ENCODE measurements at regions not wholly inside any gene's neighbourhood (a gene's known extent, or its start where the extent isn't known, plus 50 kb on each side); places are given as distances from the start of the nearest gene placed in this dataset.

DNA sequence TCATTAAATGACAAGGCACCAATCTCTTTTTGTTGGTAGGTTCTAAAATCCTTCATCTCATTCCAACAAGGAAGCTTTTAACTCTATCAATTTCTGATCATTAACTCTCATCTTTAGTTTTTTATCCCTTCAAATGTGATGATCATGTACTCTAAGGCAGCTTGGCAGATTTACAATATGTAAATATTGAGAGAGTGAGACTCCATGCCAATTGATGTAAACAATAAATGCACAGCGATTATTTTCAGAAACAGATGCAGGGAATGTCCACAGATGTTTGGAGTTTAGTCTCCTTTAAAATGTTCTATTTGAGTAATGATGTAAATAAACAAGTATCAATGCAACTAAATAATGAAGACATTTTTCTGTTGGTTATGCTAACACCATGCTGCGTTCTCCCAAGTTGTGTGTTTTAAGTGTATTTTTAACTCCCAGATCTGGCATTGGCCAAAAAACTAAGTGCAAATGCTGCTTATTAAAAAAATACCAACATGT lies 213.8 kb downstream of the AHR start:
- Histone ChIP-seq H3K27me3 (ENCODE audit: low read length) (no peaks in the 10 kb centered on the region), H3K9me2 (replicated peaks; ENCODE audit: insufficient read depth, low read length) (no peaks in the 10 kb centered on the region; the same call in 1 of the 2 replicates), H3K4me2 (ENCODE audit: low read depth, low read length, poor library complexity, severe bottlenecking) (no peak overlapping the region), H2AFZ (ENCODE audit: low read depth, low read length, severe bottlenecking) (no peak overlapping the region), H3K79me2 (ENCODE audit: insufficient read depth, low read length) (no peaks in the 10 kb centered on the region), H3K9me3 (ENCODE audit: insufficient read depth, low read length) (no peaks in the 10 kb centered on the region), H3K4me3 (ENCODE audit: insufficient read depth, low read length, poor library complexity, severe bottlenecking) (no peak overlapping the region), H3K36me3 (ENCODE audit: low read length) (no peaks in the 10 kb centered on the region), H4K20me1 (ENCODE audit: low read depth, low read length) (no peaks in the 10 kb centered on the region), H3F3A (ENCODE audit: insufficient read depth) (no peaks in the 10 kb centered on the region), H3K27ac (ENCODE audit: low read depth, low read length) (no peak overlapping the region), H3K9ac (ENCODE audit: low read length) (no peak overlapping the region)
- no peak for TF ChIP-seq CTCF (IDR thresholded peaks at IDR 0.05; ENCODE audit: insufficient read depth, low read length, poor library complexity, severe bottlenecking)
- TF ChIP-seq EZH2phosphoT487 (conservative IDR thresholded peaks at IDR 0.05; ENCODE audit: low read length): no peak

- Histone ChIP-seq H3K9me2 (replicated peaks; ENCODE audit: insufficient read depth, low read length) (no peaks in the 10 kb centered on the region; the same call in 1 of the 2 replicates), H3K9ac (ENCODE audit: low read length) (no peak overlapping the region), H3K79me2 (ENCODE audit: insufficient read depth, low read length) (no peaks in the 10 kb centered on the region), H3K4me2 (ENCODE audit: low read depth, low read length, poor library complexity, severe bottlenecking) (no peak overlapping the region), H3K27me3 (ENCODE audit: low read length) (no peaks in the 10 kb centered on the region), H3K36me3 (ENCODE audit: low read length) (no peaks in the 10 kb centered on the region), H4K20me1 (ENCODE audit: low read depth, low read length) (no peaks in the 10 kb centered on the region), H3K4me3 (ENCODE audit: insufficient read depth, low read length, poor library complexity, severe bottlenecking) (no peak overlapping the region), H3F3A (ENCODE audit: insufficient read depth) (no peaks in the 10 kb centered on the region), H3K27ac (ENCODE audit: low read depth, low read length) (no peak overlapping the region), H2AFZ (ENCODE audit: low read depth, low read length, severe bottlenecking) (no peak overlapping the region), H3K9me3 (ENCODE audit: insufficient read depth, low read length) (no peaks in the 10 kb centered on the region)
- no peak for TF ChIP-seq EZH2phosphoT487 (conservative IDR thresholded peaks at IDR 0.05; ENCODE audit: low read length)
- no peak for TF ChIP-seq CTCF (IDR thresholded peaks at IDR 0.05; ENCODE audit: insufficient read depth, low read length, poor library complexity, severe bottlenecking)
These were observed 218.3 kb downstream of the AHR start for GRCh38 chr7:17516771-17517170.

GRCh38 chr7:17520941-17521340 lies 222.5 kb downstream of the AHR start:
- H3F3A ChIP-seq (ENCODE audit: insufficient read depth): no peaks in the 10 kb centered on the region
- no peak overlapping the region for H3K9ac ChIP-seq (ENCODE audit: low read length)
- H3K36me3 ChIP-seq (ENCODE audit: low read length): no peaks in the 10 kb centered on the region
- H3K9me3 ChIP-seq (ENCODE audit: insufficient read depth, low read length): no peaks in the 10 kb centered on the region
- no peaks in the 10 kb centered on the region for H3K27me3 ChIP-seq (ENCODE audit: low read length)
- TF ChIP-seq CTCF (IDR thresholded peaks at IDR 0.05; ENCODE audit: insufficient read depth, low read length, poor library complexity, severe bottlenecking): no peak
- TF ChIP-seq EZH2phosphoT487 (conservative IDR thresholded peaks at IDR 0.05; ENCODE audit: low read length): no peak
- no peak overlapping the region for H3K4me3 ChIP-seq (ENCODE audit: insufficient read depth, low read length, poor library complexity, severe bottlenecking)
- H3K9me2 ChIP-seq (replicated peaks; ENCODE audit: insufficient read depth, low read length): no peaks in the 10 kb centered on the region; the same call in 1 of the 2 replicates
- H4K20me1 ChIP-seq (ENCODE audit: low read depth, low read length): no peaks in the 10 kb centered on the region
- H3K79me2 ChIP-seq (ENCODE audit: insufficient read depth, low read length): no peaks in the 10 kb centered on the region
- no peak overlapping the region for H2AFZ ChIP-seq (ENCODE audit: low read depth, low read length, severe bottlenecking)
- H3K27ac ChIP-seq (ENCODE audit: low read depth, low read length): no peak overlapping the region
- H3K4me2 ChIP-seq (ENCODE audit: low read depth, low read length, poor library complexity, severe bottlenecking): no peak overlapping the region
